ENCODE measurements at regions not wholly inside any gene's neighbourhood (a gene's known extent, or its start where the extent isn't known, plus 50 kb on each side); places are given as distances from the start of the nearest gene placed in this dataset.

DNA sequence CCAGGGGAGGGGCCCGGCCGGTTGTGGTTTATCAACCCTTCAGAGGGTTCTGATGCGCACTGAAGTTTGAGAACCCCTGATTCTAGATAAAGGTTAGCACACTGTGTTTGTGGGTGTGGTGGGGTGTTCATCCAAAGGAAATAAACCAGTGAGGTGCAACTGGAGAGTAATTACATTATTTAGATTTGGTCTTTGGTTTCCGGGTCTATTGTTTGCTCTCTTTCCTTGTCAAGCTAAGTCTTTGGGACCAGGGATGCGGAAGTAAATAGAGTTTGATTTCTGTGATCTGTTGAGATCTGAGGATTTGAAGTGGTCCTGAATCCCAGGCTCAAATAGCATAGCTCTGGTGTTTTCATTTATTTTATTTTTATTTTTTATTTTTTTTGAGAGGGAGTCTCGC, 50.5 kb upstream of the CLMP start:
- TF ChIP-seq, protein P1, sequence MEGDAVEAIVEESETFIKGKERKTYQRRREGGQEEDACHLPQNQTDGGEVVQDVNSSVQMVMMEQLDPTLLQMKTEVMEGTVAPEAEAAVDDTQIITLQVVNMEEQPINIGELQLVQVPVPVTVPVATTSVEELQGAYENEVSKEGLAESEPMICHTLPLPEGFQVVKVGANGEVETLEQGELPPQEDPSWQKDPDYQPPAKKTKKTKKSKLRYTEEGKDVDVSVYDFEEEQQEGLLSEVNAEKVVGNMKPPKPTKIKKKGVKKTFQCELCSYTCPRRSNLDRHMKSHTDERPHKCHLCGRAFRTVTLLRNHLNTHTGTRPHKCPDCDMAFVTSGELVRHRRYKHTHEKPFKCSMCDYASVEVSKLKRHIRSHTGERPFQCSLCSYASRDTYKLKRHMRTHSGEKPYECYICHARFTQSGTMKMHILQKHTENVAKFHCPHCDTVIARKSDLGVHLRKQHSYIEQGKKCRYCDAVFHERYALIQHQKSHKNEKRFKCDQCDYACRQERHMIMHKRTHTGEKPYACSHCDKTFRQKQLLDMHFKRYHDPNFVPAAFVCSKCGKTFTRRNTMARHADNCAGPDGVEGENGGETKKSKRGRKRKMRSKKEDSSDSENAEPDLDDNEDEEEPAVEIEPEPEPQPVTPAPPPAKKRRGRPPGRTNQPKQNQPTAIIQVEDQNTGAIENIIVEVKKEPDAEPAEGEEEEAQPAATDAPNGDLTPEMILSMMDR (conservative IDR thresholded peaks at IDR 0.05; ENCODE audit: low read depth, low read length) = no peak
- DNase-seq (ENCODE audit: low read depth) = no peak
- H3K4me3 ChIP-seq (ENCODE audit: low read depth, low read length) = no peak overlapping the region

Measured in choroid plexus epithelial cell (primary cell).